ENCODE measurements at regions not wholly inside any gene's neighbourhood (a gene's known extent, or its start where the extent isn't known, plus 50 kb on each side); places are given as distances from the start of the nearest gene placed in this dataset.
"Not testable (repeated sequence)": the region's sequence is repeated elsewhere in the genome, so short reads cannot be mapped to it uniquely, and the experiment has no call there.

DNA sequence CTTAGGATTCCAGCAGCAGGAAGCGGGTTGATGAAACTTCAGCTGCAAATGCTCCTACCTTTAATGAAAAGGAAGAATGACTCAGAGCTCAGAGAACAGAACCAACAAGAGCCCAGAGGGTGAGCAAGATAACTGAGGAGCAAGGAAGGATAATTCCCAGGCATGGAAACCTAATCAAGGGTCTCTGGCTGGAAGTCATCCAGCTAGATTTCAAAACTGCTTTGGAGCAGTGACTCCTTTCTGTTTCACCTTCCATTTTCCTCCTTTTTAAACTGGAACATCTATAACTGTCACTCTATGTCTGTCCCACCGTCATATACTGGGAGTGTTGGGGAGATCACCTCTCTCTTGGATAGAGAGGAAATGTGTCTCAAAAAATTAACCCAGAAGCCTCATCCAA, 148.4 kb upstream of the RAB6C start:
- DNase-seq: no peak

DNA sequence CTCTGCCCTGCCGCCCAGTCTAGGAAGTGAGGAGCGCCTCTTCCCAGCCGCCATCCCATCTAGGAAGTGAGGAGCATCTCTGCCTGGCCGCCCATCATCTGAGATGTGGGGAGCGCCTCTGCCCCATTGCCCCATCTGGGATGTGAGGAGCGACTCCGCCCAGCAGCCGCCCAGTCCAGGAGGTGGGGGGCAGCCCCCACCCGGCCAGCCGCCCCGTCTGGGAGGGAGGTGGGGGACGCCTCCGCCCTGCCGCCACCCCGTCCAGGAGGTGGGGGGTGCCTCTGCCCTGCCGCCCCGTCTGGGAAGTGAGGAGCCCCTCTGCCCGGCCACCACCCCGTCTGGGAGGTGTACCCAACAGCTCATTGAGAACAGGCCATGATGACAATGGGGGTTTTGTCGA, 146.0 kb upstream of the RAB6C start:
- not testable (repeated sequence) for DNase-seq

DNA sequence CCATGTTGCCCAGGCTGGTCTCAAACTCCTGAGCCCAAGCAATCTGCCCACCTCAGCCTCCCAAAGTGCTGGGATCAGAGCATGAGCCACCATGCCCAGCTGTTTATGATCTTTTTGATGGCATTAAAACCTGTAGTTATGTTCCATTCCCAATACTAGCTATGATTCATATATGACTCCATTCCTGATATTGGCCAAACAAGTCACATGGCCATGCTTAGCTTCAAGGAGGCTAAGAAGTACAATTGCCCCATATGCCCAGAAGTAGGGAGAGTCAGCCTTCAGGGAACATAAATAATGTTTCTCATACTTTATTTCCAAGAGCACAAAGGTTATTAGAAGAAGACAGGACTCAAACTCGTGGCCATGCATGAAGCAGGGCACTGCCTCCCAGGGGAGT, 132.4 kb upstream of the RAB6C start:
- DNase-seq: no peak

DNA sequence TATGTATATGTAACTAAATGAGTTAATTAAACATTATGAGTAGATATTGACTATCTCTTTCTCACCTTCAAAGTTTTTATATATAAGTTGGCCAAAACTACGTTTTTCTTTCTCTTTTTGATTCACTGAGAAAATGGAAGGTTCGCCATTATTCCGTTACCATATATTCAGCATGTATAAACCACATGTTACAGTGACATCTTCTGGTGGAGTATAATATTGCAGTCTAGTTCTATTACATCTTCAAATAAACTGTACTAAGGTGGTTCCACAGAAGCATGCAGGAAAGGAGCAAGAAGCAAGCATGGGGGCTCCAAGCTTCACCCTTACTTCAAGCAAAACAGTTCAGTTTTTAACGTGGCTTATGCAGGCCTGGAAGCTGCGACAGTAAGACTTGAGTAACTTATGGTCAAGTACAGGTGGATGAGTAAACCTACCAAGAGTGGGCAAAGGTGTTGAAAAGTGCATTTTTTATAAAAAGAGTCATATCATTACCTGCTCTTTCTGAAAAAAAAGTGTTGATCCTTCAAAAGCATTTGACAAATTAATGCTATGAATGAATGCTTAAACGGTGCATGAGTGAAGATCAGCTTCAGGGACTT, 129.8 kb upstream of the RAB6C start:
- peak; percentile 45 for DNase-seq

DNA sequence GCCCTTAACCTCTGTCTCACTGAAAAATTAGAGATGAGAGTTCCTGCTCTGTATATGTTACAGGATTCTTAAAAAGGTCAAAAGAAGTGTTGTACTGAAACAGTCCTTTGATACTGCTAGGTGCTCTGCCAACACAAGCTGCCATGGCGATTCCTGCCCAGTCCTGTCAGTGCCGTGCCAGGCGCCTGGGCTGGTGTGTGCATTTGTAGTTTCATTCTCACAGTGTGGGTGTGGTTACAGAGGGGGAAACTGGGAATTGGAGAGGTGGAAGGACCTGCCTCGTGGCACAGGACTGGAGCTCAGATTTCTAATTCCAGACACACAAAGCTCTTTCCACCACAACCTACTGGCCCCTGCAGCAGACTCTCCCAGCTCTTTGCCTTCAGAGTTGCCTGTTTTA, 122.3 kb upstream of the RAB6C start:
- no peak for DNase-seq

DNA sequence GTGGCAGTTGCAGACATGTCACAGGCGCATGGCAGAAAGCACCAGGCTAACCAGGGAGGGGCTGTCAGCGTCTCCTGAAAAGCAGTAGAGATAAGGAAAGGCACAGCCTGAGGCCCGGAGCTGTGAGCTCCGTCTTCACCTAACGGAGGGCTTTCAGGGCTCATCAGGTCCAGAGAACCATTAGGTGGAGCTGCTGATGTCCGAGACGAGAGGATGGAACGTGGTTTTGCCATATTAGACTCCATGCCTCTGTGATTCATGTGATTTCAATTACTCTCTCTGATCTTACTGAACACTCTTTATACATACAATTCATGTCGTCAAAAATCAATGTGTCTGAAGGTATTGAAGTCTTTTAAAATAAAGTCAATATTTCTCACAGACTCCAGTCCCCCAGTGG, 120.3 kb upstream of the RAB6C start:
- no peak for DNase-seq

DNA sequence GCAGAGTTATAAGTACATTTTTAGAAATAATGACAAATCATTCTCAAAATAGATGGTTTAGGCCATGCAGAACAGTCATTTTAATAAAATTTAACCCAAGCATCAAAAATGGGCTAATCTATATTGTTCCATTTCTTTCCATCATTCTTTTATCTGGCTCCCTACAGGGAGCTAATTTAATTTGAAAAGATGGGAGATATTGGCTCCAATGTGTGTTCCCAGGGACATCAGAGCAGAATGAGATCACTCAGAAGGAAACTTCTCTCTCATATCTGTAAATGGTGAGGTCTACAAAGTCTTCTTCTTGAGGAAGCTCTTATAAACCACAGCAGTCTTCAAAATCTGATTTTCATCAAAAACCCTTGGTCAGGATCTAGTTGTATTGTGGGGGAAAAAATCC, 119.4 kb upstream of the RAB6C start:
- no peak for DNase-seq

DNA sequence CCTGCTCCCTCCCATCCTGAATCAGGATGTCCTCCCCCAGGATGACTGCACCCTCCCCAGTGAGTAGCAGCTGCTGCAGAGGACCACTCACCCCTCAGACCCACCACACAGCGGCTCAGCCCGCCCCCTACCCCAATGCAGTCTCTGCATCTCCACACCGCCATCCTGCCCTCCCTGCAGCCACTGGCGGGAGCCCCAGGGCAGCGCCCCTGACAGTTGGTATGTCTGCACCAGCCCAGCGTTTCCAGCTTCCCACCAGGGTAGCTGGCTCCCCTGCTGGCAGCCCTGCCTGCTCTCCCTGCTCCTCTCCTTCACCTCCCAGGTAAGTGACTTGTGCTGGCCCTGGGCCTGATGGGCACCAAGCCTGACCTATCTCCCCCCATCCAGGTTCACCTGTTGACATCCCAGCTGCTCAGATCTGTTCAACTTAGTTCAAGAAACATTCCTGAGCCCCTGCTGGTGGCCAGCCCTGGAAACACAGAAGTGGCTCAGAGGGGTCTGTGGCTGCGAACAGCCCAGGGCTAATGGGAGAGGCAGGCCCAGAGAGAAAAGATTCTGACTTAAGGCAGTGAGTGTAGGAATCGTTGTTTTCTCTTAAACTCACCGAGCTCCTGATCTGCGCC, 117.7 kb upstream of the RAB6C start:
- no peak for DNase-seq

DNA sequence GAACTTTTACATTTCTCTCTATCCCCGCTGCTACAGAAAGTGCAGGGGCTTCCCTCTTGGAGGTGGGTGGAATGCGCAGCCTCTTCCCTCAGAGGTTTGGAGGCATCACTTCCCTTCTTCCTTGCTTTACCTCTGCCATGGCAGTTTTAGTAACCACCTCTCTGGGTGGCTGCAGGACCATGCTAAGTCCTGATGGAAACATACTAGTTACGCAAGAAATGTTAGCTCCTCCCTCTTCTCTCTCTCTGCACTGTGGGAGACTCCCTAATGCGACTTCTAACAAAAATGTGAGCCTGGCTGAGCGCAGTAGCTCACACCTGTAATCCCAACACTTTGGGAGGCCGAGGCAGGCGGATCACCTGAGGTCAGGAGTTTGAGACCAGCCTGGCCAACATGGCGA, 116.8 kb upstream of the RAB6C start:
- DNase-seq: no peak

DNA sequence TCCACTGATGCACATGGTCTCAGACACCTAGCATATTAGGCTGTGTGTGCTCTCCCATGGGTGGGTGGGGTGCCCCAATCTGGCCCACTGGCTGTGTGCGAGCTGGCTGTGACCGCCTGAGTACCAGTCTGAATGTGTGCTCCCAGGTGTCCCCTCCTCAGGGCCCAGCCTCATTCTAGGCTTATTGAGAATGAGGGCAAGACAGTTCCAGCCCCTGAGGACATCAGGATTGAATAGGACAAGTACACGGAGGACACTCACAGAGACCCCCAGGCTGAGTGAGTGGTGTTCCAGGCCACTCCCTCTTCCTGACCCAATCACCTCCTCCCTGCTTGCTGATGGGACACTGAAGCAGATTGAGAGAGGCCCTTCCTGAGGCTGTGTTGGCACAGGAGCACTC, 116.1 kb upstream of the RAB6C start:
- DNase-seq: no peak

DNA sequence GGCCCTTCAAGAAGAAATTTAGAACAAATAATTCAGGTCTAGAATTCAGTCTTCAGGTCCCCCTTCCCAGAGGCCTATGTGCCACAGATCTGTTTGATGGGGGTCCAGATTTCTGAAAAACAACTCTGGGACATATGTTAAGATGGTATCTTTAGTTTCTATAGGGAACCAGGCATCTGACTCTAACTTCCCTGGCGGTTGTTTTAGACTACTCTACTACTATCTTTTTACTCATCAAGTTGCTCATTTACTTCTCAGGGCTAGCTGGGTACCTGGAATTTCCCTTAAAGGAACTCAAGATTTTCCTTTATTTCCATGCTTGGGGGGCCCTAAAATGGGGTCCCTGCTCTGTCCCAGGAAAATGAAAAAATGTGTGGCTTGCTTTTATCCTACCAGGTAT, 114.7 kb upstream of the RAB6C start:
- DNase-seq: no peak

DNA sequence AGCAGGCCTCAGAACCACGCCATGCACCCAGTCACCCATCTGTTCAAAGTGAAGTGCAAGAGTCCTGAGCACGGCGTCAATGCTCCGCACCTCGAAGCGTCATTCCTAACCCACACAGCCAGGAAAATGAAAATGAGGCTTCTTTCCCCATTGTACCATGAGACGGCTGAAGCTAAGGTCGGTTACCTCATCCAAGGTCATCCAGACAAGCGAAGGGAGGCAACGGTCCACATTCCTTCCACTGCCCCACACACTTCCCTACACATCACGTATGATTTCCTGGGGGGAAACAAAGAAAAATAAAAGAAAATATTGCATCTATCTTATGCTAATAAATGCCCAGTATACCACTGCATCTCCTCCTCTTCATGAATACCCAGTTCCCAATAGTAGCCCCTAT, 113.5 kb upstream of the RAB6C start:
- DNase-seq: no peak

DNA sequence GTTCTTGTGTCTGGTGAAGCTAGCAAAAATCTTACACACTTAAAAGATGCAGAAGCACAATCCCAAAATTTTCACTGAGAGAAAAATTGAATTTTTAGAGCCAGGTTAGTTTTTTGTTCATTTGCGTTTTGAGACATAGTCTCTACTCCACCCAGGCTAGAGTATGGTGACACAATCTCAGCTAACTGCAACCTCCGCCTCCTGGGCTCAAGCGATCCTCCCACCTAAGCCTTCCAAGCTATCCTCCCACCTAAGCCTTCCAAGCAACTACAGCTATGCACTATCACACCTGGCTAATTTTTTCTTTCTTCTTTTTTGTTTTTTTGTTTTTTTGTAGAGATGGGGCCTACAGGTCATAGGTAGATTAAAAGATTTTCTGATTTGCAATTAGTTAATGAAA, 113.1 kb upstream of the RAB6C start:
- DNase-seq: no peak

DNA sequence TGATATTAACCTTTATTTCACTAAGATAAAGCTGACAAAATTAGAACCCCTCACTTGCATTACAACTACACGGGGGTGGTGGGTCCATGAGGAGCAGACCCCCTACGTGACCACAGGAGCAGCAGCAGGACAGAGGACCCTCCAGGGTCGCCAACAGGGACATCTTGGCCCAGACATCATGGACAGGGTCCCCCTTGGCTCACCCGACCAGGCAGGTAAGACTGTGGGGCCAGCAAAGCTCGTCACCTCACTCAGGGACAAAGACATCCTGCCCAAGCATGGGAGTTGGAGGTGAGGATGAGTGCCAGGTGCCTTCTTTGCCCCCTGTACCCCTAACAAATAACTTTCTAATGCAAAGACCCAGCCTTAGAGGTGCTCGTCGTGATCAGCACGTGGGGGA, 111.3 kb upstream of the RAB6C start:
- DNase-seq: no peak

DNA sequence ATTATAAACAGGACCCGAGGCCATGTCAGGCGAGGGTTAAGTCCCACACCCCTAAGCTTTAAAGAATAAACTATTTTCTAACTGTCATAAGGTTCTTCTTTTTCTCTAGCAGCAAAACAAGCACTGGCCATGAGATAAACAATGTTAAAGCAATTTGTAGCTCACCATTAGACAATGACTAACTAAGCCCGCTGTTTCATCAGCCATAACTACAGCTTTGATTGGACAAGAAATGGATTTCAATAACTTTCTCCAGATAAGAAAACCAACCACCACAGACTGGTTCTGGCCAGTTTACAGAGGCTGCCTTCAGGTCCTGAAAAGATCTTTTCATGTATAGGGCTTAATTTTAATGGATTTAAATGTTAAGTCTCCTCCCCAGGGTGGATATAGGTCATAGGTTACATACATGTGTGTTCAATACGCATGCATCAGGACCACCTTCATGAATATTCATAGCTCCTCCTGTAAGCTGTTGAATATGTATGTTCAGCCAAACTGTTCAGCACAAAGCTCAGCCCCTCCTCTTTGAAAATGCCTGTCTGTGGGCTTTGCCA, 108.7 kb upstream of the RAB6C start:
- DNase-seq: no peak

DNA sequence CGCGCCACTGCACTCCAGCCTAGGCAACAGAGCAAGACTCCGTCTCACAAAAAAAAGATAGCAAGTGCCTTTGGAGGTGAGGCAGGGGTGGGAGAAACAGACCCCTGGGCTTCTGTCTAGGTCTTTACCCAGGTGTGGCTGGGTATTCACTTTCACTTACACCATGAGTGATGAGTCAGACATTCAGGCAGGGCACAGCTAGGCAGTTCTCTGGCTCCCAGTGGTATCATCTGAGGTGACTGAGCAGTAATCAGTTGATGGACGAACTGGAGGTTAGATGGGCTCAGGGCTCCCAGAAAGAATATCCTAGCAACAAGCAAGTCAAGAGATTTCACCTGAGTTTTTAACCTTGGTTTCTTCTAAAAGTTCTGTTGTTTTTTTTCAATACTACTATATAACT, 107.0 kb upstream of the RAB6C start:
- no peak for DNase-seq

DNA sequence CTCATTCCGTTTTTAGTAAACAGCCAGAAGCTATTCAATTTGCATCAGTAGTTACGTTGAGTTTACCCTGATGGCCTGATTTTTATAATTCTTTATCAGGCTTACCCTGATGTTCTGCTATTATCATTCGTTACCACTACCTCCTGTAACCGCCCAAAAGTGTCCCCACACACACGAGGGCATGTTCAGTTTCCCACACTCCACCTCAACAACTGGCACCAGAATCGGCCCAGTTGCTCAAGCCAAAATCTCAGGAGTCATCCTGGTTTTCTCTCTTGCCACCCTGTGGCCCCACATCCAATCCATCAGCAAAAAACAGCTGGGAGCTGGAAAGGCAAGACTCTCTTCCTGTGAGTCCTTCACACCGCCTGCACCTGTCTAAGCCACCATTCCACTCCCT, 102.9 kb upstream of the RAB6C start:
- DNase-seq: no peak

DNA sequence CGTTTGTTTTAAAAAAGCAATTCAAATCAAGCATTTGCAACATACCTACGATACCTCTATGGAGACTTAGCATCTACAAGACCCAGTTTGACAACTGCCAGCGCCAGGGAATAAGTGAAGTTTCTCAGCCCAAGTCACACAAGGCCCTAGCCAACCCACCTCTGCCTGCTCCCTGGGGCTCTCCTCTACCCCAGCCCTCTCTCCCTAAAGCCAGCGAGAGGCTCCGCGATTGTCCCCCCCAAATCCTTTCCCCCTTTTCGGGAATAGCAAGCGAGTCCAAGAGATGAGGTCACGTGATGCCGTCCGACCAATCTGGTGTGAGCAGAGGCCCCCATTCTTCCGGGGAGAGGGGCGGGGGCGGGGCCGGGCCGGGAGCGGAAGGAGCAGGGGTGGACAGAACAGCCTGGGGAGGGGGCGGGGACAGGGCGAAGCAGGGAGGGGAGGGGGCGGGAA, 102.2 kb upstream of the RAB6C start:
- peak; percentile 71 for DNase-seq

DNA sequence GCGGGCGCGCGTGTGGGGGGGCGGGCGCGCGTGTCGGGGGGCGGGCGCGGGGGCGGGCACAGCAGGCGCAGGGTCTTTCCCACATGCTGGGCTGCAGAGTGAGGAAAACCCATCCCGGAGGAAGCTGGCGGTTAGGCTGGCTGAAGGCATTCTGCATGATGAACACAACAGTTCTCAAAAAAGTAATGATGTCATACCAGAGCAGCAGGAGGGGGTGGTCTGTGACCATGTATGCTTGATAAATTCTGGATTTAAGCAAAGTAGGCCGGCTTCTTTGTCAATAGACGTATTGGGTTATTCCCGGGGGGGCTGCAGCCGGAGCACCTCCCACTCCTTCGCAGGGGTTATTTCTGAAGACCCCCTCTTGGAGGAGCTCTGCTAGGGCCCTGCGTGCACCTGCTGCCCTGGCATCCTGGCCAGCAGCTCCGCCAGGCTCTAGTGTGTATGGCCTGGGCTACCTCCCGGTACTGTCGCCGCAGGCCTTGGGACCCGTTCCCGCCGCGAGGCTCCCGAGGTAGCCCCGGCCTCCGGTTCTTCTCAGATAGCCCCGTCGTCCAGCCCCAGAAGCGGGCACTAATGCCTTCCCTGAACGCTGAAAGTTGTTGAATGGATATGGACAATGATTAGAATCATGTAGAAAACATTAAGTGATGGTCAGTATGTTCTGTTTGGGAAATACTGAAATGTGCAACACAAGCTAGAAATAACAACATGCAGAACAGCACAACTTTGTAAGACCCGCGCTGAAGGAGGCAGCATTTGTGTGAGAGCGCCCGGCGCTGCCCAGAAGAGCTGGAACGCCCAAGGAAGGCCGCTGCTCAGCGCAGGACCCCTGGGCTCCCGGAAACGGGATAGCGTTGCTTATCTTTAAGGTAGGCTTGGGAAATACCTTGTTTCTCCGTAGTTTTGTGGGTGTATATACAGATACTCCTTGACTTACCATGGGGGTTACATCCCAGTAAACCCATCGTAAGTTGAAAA, 101.4 kb upstream of the RAB6C start:
- peak; percentile 37 for DNase-seq

DNA sequence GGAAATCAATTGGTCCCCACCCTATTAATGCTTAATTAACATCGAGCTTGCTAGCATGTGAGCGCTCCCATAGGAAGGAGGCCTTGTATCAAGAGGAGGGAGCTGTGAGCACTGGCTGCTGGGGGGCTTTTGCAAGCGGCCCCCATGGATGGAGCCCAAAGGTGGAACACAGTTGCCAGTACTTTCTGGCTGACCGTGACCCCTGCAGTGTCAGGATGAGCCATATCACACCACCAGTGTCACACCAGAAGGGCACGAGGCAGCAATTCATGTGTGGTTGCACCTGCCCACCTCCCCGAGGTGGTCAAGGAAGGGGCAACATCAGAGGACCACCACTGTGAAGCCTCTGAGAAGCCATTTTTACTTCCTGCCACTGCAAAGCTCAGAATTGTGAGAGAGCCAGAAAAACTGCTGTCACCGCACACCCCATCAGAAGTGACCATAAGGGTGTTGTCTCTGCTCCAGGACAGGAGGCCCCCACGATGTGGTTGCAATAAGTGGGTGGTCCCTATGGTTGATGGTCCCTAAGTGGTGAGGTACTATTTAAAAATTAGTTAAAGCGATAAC, 99.8 kb upstream of the RAB6C start:
- no peak for DNase-seq

DNA sequence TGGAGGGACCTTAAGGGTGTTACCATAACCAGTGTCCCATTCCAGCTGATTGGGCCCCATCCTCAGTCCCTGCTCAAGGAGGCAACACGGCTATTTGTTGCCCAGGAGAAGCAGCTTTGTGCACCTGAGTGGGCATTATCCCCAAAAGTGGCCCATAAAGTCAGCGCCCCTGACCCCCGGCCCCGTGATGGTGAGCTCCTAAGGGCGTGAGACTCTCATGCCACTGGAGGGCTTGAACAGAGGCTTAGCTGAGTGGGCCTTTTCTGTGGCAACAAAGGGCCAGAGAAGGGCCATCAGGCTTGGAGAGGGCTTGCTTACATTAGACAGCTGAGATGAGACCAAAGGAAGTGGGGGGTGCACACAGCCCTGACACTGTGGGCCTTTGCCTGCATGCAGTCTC, 99.2 kb upstream of the RAB6C start:
- DNase-seq: no peak

DNA sequence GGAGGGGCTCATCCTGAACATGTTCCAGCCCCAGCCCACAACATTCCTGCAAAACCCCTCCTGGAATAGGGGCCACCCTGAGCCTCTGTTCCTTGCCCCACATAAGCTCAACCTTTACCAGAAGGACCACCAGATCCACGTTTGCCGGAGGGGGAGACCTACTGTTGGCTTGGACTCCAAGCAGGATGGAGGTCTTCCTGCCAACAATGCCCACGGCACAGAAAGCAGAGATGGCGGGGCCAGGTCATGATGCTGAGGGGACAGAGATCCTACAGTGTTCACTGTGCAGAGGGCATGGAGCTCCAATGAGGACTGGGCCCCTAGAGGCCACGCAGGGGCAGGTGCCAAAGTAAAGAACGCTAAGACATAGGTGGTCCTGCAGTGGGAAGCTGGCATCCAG, 98.5 kb upstream of the RAB6C start:
- DNase-seq: no peak

DNA sequence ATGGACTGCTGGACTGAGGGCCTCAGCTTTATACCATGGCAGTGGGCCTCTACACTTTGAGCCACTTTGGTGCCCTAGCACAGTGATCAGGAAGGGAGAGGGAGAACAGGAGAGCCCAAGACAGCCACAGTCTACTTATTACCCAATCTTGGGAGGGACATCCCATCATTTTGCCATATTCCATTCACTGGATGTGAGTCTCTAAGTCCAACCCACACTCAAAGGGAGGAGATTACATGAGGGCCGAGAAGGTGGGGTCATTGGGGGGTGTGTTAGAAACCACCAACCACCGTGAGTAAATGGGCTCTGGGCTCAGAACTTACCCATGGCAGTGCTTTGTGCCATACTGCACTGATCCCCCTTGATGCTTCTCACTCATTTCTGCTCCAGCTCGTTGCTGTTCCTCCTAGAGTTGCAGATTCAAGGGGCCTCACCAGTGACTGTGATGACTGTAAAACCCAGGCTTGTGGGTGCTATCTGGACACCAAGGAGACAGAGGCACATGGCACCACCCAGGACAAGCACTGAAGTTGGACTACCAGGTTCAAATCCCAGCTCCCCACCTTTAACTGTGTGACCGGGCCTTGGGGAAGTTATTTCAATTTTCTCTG, 97.6 kb upstream of the RAB6C start:
- no peak for DNase-seq

Data from NCI-H526 treated with DMSO at 0.1 percent for 48 hours (cell line).